ENCODE measurements at regions not wholly inside any gene's neighbourhood (a gene's known extent, or its start where the extent isn't known, plus 50 kb on each side); places are given as distances from the start of the nearest gene placed in this dataset.

GRCh38 chr7:94247970-94248369, 146.7 kb upstream of the COL1A2 start:
- ATAC-seq = no peak
- Histone ChIP-seq H3K4me1 (peaks cover 9% of the 10 kb centered on the region; the same call in 1 of the 3 replicates), H3K9me3 (no peaks in the 10 kb centered on the region), H3K4me2 (no peak overlapping the region), H3K27ac (no peak overlapping the region), H3K4me3 (no peak overlapping the region)
- no peak for FAIRE-seq
- POLR2A ChIA-PET = no interaction called here
- TF ChIP-seq CBX8 (IDR thresholded peaks at IDR 0.05) = no peak
- no peak for TF ChIP-seq REST (IDR thresholded peaks at IDR 0.05)
- no peak for DNase-seq (ENCODE audit: low read depth in 1 of 2, low spot score in 1 of 2)
- CTCF ChIA-PET = interaction anchor here (0.7 to 1.3 kb wide), 4 partner anchors 11 to 345 kb away, joined by 3 to 4 read pairs (median 3); no protein-coding TSS in a partner anchor

GRCh38 chr7:94249631-94250030, 145.1 kb upstream of the COL1A2 start:
- Histone ChIP-seq H3K4me1 (peaks cover 6% of the 10 kb centered on the region; the same call in 1 of the 3 replicates), H3K9me3 (no peaks in the 10 kb centered on the region), H3K4me2 (no peak overlapping the region), H3K4me3 (no peak overlapping the region), H3K27ac (no peak overlapping the region)
- POLR2A ChIA-PET = no interaction called here
- CTCF ChIA-PET = no interaction called here
- ATAC-seq = no peak
- FAIRE-seq = no peak
- no peak for TF ChIP-seq HOXA7 (CRISPR knock-in tag; IDR thresholded peaks at IDR 0.05)
- TF ChIP-seq JUNB (IDR thresholded peaks at IDR 0.05) = no peak
- TF ChIP-seq NFE2L2 (conservative IDR thresholded peaks at IDR 0.05; ENCODE audit: low read length) = no peak
- TF ChIP-seq HEYL (CRISPR knock-in tag; IDR thresholded peaks at IDR 0.05) = no peak
- TF ChIP-seq CTCF (IDR thresholded peaks at IDR 0.05) = no peak
- no peak for TF ChIP-seq HOXB13 (CRISPR knock-in tag; IDR thresholded peaks at IDR 0.05; ENCODE audit: low read depth)
- no peak for TF ChIP-seq EHF (CRISPR knock-in tag; IDR thresholded peaks at IDR 0.05)
- TF ChIP-seq EHMT2 (IDR thresholded peaks at IDR 0.05; ENCODE audit: low read depth) = no peak
- TF ChIP-seq FOSB (CRISPR knock-in tag; IDR thresholded peaks at IDR 0.05) = no peak
- 49% methylated on average over 3 of the region's 3 CpGs for WGBS (ENCODE audit: missing lambda C conversion rate)
- no peak for DNase-seq (ENCODE audit: low read depth in 1 of 2, low spot score in 1 of 2)

- no peak for FAIRE-seq
- CTCF ChIA-PET = no interaction called here
- TF ChIP-seq ATOH8 (CRISPR knock-in tag; IDR thresholded peaks at IDR 0.05; ENCODE audit: low read depth) (no peak), NFE2L2 (conservative IDR thresholded peaks at IDR 0.05; ENCODE audit: low read length) (no peak), REST (IDR thresholded peaks at IDR 0.05) (no peak), NPAS2 (CRISPR knock-in tag; IDR thresholded peaks at IDR 0.05; ENCODE audit: borderline replicate concordance) (no peak), ELK1 (IDR thresholded peaks at IDR 0.05; ENCODE audit: low read depth, low read length) (no peak), EHF (CRISPR knock-in tag; IDR thresholded peaks at IDR 0.05) (no peak), ZFP36 (IDR thresholded peaks at IDR 0.05; ENCODE audit: borderline replicate concordance, partially characterized antibody) (no peak), PHF8 (IDR thresholded peaks at IDR 0.05; ENCODE audit: borderline replicate concordance, low read depth) (no peak), ZC3H11A (IDR thresholded peaks at IDR 0.05) (no peak), HMGXB4 (CRISPR knock-in tag; IDR thresholded peaks at IDR 0.05; ENCODE audit: borderline replicate concordance) (no peak), BHLHE40 (IDR thresholded peaks at IDR 0.05; ENCODE audit: low read depth, low read length) (no peak), RCOR1 (IDR thresholded peaks at IDR 0.05; ENCODE audit: low read depth, low read length) (no peak), SREBF2 (IDR thresholded peaks at IDR 0.05) (no peak)
Observed at GRCh38 chr7:94250124-94250523, 144.6 kb upstream of the COL1A2 start.

More at GRCh38 chr7:94250124-94250523, 144.6 kb upstream of the COL1A2 start:
- H3K9me3 ChIP-seq = no peaks in the 10 kb centered on the region
- POLR2A ChIA-PET = no interaction called here
- peaks cover 1% of the 10 kb centered on the region; the same call in 1 of the 3 replicates for H3K4me1 ChIP-seq
- 55% methylated on average over 2 of the region's 2 CpGs for WGBS (ENCODE audit: missing lambda C conversion rate)
- ATAC-seq (no peak), DNase-seq (ENCODE audit: low read depth in 1 of 2, low spot score in 1 of 2) (no peak)
- H3K27ac ChIP-seq = no peak overlapping the region
- no peak overlapping the region for H3K4me3 ChIP-seq
- no peak overlapping the region for H3K4me2 ChIP-seq
